NCI-H1694 treated with DMSO at 0.1 percent for 48 hours (cell line): ENCODE measurements at regions not wholly inside any gene's neighbourhood (a gene's known extent, or its start where the extent isn't known, plus 50 kb on each side); places are given as distances from the start of the nearest gene placed in this dataset.

Source experiments
- DNase-seq: peaks from one replicate; lab custom pipeline; 2025; lab: John Stamatoyannopoulos, UW

- no peak for DNase-seq
Observed at GRCh38 chr7:35536396-35536826, 158.5 kb downstream of the HERPUD2 start.

DNA sequence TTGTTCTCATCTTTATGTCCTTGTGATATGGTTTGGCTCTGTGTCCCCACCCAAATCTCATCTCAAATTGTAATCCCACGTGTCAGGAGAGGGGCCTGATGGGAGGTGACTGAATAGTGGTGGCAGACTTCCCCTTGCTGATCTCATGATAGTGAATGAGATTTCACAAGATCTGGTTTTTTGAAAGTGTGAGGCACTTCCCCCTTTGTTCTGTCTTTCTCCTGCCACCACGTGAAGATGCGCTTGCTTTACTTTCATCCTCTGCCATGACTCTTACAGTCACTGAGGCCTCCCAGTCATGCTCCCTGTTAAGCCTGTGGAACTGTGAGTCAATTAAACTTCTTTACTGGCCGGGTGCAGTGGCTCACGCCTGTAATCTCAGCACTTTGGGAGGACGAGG is 161.0 kb downstream of the HERPUD2 start:
- no peak for DNase-seq

GRCh38 chr7:35530124-35531109 is 164.5 kb downstream of the HERPUD2 start:
- DNase-seq, result no peak

GRCh38 chr7:35529713-35530112 is 165.2 kb downstream of the HERPUD2 start:
- no peak for DNase-seq

DNA sequence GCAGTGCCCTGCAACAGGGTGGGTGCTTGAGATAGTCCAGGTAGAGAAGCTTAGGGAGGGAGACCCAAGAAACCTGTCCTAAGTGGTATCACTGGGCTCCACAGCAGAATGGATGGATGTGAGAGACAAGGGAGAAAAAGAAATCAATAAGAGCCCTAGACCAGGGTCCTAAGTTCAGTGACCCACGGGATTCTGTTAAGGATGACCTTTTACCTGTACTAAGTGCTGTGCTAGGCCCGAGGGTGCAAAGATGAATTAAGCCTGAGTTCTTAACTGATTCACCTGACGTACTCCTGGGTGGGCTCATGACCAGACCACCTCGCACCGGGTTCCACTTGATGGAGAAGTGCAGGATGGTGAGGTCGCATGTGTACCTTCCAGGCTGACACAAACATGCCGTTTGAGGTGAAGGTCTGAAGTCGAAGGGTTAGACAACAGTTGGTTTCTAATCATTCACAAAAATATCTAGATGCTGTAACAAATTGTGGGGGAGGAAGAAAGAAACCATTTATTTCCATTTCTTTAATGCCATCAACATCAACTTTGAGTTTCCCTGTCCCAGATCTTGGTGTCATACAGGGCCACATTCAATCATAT is 166.5 kb downstream of the HERPUD2 start:
- DNase-seq, result no peak

GRCh38 chr7:35526645-35527044 is 168.3 kb downstream of the HERPUD2 start:
- DNase-seq, result no peak

GRCh38 chr7:35524112-35524804 is 170.7 kb downstream of the HERPUD2 start:
- no peak for DNase-seq

GRCh38 chr7:35523292-35523691 is 171.6 kb downstream of the HERPUD2 start:
- no peak for DNase-seq

- no peak for DNase-seq
Observed at GRCh38 chr7:35522697-35523096, 172.2 kb downstream of the HERPUD2 start.

- DNase-seq, result no peak
Observed at GRCh38 chr7:35521941-35522340, 173.0 kb downstream of the HERPUD2 start.

GRCh38 chr7:35520810-35521625 is 173.9 kb downstream of the HERPUD2 start:
- no peak for DNase-seq

- DNase-seq, result peak; percentile 60
Observed at GRCh38 chr7:35519971-35520809, 174.7 kb downstream of the HERPUD2 start.

GRCh38 chr7:35518767-35519166 is 176.2 kb downstream of the HERPUD2 start:
- DNase-seq, result no peak

DNA sequence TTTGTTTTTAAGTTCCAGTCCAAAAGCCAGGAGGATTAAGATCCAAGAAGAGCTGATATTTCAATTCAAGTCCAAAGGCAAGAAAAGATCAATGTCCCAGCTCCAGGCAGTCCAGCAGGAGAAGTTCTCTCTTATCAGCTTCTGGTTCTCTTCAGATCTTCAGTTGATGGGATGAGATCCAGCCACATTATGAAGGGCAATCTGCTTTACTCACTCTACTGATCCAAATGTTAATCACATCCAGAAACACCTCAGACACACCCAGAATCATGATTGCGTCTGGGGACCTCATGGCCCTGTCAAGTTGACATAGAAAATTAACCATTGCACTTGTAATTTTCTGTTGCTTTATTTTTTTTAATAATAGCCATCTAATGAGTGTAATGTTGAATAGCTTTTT is 178.4 kb downstream of the HERPUD2 start:
- no peak for DNase-seq

DNA sequence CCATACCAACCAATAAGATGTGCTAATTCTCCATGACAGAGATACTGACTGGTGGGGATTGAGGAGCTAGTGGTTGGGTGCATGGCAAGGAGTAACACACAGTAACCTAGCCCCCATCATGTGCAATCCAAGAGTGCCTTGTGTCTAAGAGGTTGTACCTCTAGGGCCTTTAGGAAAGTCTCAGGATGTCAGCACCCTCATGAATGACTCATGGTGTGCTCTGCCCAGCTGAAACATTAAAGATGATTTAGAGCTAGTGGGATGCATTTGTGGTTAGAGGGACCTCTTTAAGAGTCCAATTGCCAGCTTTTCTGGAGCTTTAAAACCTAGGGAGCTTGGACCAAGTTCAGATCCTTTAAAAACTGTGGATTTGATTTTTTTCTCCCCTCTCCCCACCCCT is 181.1 kb downstream of the HERPUD2 start:
- no peak for DNase-seq

GRCh38 chr7:35513195-35513594 is 181.7 kb downstream of the HERPUD2 start:
- DNase-seq, result no peak

DNA sequence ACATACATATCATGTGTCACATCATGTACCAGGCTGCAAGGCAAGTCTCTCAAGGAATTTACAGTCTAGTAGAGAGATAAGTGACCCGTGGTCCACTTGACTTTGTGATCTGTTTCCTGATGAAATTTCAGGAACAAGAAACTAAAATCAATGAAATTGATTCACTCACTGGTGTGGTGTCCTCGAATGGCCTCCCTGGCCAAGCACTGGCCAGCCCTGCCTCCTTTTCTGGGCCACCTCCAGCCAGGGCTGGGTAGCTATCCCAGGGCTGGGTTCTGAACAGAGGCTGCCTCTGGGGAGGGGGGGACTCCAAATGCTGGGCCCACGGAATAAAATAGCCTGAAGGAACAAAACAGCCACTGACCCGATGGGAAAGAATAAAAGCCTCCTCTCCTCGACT is 182.2 kb downstream of the HERPUD2 start:
- no peak for DNase-seq

DNA sequence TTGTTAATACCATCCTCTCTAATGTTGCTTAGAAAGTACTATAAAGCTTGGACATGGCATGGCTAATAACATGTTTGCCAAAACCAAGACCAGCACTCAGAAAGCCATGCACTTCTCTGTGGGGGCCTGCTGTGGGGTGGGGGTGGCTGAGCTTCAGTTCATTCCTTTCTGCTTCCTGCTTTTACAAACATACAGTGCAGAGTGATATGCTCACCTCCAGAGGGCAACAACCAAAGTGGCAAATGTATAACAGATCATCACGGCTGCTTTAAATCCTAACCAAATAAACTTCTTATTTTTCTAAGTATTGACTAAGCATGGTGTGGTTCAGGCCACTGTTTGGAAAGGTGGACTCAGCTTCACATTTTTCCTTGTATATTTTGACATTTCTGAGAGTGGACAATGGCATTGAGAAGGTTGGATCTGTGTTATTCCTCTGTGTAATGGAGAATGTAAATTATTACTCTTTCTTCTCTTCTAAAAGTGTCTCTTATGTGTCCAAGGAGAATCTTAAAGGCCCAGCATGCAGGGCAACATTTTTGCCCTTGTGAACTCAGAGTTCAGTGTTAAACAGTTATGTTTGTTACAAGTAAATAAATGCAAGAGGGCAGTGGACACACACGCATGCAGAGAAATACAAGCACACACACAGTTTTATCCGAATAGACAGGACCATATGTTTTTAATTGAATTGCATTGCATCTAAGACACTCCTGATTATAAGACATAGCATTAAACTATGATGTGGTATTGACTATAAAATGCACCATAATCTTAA is 186.1 kb downstream of the HERPUD2 start:
- DNase-seq, result no peak

GRCh38 chr7:35505066-35505465 is 189.9 kb downstream of the HERPUD2 start:
- DNase-seq, result no peak

DNA sequence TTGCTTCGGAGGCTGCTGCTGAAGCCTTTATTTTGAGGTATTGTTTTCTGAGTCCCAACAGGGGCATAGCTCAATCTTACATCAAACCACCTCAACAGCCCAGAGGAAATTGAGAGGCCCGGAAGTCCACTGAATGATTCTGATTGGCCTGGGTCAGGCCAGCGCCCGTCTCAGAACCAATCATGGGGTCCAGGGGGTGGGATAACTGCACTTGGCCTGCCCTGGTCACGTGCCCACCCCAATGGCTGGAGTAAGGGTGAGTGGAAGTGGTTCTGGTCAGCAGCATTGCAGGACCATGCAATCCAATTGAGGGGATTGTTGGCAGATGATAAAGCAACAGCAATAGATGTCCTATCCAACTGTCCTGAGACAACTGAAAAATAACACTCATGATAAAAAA is 190.6 kb downstream of the HERPUD2 start:
- DNase-seq, result no peak
